ENCODE measurements at regions not wholly inside any gene's neighbourhood (a gene's known extent, or its start where the extent isn't known, plus 50 kb on each side); places are given as distances from the start of the nearest gene placed in this dataset.
"Not testable (repeated sequence)": the region's sequence is repeated elsewhere in the genome, so short reads cannot be mapped to it uniquely, and the experiment has no call there.

DNA sequence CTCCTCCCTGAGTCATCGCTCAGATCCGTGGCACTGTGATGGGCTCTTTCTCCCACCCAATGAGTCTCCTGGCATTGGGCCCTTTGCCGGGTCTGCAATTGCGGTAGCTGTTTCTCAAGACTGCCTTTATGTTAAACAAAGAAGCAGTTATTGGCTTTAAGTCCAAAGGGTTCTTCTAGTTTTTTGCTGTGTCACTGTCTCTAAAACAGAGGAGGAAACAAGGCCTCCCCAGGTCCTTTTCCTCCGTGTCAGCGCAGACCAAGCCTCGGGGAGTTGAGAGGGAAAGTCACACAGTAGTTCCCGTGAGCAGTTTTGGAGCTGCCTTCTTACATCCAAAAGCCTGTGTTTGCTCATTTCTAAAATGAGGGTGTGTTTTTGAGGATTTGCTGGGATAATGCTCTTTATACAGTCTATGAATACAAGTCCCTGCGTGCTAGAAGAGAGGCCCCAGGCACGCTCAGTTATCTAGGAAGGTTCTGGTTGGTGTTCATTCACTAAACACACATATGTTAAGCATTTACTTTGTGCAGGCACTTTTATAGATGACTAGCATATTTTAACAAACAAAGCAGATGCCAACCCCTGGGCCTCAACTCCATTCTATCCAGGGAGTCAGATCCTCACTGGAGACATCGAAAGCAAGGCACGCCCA is 126.0 kb upstream of the PZP start:
- TF ChIP-seq, protein P1, sequence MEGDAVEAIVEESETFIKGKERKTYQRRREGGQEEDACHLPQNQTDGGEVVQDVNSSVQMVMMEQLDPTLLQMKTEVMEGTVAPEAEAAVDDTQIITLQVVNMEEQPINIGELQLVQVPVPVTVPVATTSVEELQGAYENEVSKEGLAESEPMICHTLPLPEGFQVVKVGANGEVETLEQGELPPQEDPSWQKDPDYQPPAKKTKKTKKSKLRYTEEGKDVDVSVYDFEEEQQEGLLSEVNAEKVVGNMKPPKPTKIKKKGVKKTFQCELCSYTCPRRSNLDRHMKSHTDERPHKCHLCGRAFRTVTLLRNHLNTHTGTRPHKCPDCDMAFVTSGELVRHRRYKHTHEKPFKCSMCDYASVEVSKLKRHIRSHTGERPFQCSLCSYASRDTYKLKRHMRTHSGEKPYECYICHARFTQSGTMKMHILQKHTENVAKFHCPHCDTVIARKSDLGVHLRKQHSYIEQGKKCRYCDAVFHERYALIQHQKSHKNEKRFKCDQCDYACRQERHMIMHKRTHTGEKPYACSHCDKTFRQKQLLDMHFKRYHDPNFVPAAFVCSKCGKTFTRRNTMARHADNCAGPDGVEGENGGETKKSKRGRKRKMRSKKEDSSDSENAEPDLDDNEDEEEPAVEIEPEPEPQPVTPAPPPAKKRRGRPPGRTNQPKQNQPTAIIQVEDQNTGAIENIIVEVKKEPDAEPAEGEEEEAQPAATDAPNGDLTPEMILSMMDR (conservative IDR thresholded peaks at IDR 0.05; ENCODE audit: low read length): no peak
- H3K4me3 ChIP-seq (ENCODE audit: low read length): no peak overlapping the region
- peak; percentile 44 for DNase-seq (ENCODE audit: low read depth)

DNA sequence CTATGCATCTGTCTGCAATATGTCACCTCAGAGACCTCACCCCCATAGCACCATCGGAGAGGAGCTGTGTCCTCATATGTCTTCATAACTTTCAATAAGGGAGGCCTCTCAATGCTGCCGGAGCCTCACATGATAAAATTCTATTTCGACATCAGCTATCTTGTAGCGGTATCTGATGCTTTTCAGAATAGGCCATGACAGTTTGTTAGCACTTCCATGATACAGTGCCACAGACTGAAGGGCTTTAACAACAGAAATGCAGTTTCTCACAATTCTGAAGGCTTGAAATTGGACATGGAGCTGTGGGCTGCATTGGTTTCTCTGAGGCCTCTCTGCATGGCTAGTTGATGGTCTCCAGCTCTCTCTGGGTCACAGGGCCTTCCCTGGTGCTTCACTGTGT is 125.0 kb upstream of the PZP start:
- H3K4me3 ChIP-seq (ENCODE audit: low read length): no peak overlapping the region
- no peak for DNase-seq (ENCODE audit: low read depth)
- TF ChIP-seq, protein P1 (conservative IDR thresholded peaks at IDR 0.05; ENCODE audit: low read length): no peak

DNA sequence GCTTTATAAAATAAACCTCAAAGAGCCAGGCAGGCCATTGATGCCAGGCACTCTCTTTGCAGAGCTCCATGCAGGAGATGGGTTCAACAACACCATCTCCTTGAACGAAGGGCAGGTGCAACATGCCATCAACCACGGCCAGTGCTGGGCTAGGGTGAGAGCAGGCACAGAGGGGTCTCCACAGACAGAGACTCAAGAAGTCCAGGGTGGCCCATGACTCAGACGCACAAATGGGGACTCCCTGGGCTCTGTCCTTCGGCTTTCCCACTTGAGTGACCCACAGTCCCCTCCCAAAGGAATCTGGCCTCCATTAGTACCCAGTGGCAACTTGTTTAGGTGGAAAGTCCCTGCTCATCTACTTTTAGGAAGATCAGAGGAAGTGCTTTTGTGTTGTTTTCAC is 124.4 kb upstream of the PZP start:
- H3K4me3 ChIP-seq (ENCODE audit: low read length): no peak overlapping the region
- TF ChIP-seq, protein P1 (conservative IDR thresholded peaks at IDR 0.05; ENCODE audit: low read length): no peak
- no peak for DNase-seq (ENCODE audit: low read depth)

DNA sequence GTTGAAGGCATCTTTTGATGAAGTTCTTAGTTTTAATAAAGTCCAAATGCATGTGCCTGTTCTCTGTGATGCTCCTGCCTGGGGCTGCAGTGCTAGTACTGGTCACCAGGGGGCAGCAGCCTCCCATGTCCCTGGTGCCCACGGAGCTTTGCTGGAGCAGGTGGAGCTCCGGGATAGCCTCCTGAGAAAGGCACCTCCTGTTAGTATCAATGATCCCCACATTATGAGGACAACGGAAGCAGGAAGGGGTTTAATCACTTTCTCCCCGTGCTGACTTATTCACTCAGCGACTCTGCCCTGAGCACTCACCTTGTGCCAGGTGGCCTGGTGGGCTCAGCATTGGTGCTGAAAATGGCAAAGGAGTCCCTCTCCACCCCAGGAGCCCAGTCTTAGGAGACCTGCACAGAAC is 123.0 kb upstream of the PZP start:
- no peak overlapping the region for H3K4me3 ChIP-seq (ENCODE audit: low read length)
- TF ChIP-seq, protein P1 (conservative IDR thresholded peaks at IDR 0.05; ENCODE audit: low read length): peak; percentile 98
- peak; percentile 37 for DNase-seq (ENCODE audit: low read depth)

DNA sequence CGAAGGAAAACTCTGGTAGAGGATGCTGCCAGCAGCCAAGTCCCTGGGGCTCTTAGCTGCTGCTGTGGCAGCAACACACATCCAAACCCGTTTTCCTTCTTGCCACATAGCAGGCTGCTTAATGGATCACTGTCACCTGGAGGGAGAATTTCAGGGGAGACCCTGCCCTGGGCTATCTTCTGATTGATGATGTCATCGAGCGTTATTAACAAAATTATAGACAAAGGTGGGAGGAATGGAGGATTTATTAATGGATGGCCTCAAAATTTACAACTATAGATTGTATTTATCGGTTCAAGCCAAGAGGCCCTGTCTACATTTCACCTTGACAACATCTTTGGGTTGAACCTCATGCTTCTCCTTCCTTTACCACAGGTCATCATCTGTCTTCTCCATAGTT is 120.8 kb upstream of the PZP start:
- DNase-seq (ENCODE audit: low read depth): no peak
- H3K4me3 ChIP-seq (ENCODE audit: low read length): no peak overlapping the region
- TF ChIP-seq, protein P1 (conservative IDR thresholded peaks at IDR 0.05; ENCODE audit: low read length): no peak

DNA sequence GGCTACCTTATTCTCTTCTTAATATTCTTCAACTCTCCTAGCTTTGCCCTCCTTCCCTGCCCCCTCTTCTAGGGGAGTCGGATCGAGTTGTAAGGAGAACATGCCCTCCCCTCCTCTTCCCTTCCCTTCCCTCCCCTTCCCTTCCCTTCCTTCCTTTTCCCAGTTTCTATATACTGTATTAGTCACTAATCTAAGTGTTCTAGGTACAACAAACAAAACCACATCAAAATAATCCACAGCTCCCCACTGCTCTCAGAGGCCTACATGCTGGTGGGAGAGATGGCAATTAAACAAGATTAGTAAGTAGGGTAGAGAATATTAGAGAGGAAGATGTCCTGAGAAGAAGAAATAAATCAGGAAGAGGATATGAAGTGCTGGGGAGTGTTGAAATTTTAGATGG is 119.9 kb upstream of the PZP start:
- no peak for DNase-seq (ENCODE audit: low read depth)
- TF ChIP-seq, protein P1 (conservative IDR thresholded peaks at IDR 0.05; ENCODE audit: low read length): no peak
- H3K4me3 ChIP-seq (ENCODE audit: low read length): no peak overlapping the region

DNA sequence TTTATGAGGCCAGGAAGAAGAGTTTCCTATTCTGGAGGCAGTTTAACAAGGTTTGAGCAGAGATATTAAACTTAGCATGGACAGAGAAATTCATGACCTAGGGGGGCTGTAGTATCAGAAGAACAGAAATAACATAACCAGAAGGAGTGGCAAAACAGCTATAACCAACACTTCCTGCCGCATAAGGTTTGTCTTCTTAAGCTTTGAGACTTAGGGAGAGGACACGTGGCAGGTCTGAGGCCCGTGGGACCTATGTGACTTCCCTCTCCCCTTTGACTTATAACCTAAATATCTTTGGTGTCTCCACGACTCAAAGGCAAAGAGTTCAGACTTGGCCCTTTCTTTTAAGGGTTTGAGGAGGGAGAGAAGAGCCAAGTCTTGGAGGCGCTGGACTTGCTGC is 119.1 kb upstream of the PZP start:
- TF ChIP-seq, protein P1 (conservative IDR thresholded peaks at IDR 0.05; ENCODE audit: low read length): no peak
- no peak overlapping the region for H3K4me3 ChIP-seq (ENCODE audit: low read length)
- DNase-seq (ENCODE audit: low read depth): no peak

DNA sequence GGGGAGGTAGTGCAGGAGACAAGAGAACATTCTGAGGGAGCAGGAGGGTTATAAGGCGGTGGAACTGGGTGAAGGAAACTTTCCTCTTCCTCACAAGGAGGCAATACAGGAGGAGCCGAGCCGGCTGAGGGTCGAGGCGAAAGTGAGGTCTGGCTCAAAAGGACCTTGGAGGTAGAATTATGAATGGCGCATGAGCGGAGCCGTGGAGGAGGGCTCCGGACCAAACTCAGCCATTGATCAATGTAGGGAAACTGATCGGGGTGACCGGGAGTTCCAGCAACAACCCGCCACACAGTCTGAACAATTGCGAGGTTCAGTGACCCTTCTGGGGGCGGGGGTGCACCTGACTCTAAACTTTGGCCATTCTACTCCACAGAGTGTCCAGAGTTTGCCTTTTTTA is 118.7 kb upstream of the PZP start:
- not testable (repeated sequence) for H3K4me3 ChIP-seq (ENCODE audit: low read length); DNase-seq (ENCODE audit: low read depth)
